ENCODE measurements at regions not wholly inside any gene's neighbourhood (a gene's known extent, or its start where the extent isn't known, plus 50 kb on each side); places are given as distances from the start of the nearest gene placed in this dataset.

DNA sequence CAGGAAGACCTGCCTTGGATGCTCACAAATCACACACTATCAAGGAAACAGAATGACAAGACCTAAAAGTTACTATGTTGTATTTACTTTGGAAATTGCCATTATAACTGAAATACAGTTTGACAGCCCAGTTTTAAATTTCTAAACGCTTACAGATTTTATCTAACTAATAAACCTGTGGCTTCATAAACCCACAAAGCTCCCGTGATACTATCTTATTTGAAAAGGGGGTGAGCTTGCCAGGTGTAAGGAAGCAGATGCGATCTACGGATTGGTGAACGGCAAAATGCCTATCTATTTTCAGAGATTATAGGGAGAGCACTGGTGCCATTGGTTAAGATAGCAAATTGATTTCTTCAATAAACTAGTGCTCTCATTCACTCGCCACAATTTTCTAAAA is 485.5 kb downstream of the BCAT1 start:
- H3K23ac ChIP-seq (ENCODE audit: low read depth, low read length) = no peak overlapping the region
- intact Hi-C loops (cut with micrococcal nuclease) (no loop called here), in situ Hi-C loops (cut with MboI; ENCODE audit: low sequenced_read_pairs) (no loop called here), dilution Hi-C loops (cut with HindIII; ENCODE audit: low sequenced_read_pairs, unreplicated experiment) (no loop called here)
- H4K20me1 ChIP-seq (ENCODE audit: insufficient read depth, low read length) = no peaks in the 10 kb centered on the region
- TF ChIP-seq BHLHE40 (IDR thresholded peaks at IDR 0.05; ENCODE audit: low read depth, low read length) = no peak
- no peak for TF ChIP-seq RFX5 (IDR thresholded peaks at IDR 0.05; ENCODE audit: low read depth, low read length)
- TF ChIP-seq MXI1 (IDR thresholded peaks at IDR 0.05; ENCODE audit: borderline replicate concordance, low read depth, low read length) = no peak
- no peak for TF ChIP-seq SMC3 (IDR thresholded peaks at IDR 0.05; ENCODE audit: low read depth, low read length)
- TF ChIP-seq CEBPB (IDR thresholded peaks at IDR 0.05; ENCODE audit: low read depth, low read length) = no peak
- no peak for TF ChIP-seq MAZ (IDR thresholded peaks at IDR 0.05; ENCODE audit: borderline replicate concordance, low read depth, low read length)
- TF ChIP-seq, protein P1, sequence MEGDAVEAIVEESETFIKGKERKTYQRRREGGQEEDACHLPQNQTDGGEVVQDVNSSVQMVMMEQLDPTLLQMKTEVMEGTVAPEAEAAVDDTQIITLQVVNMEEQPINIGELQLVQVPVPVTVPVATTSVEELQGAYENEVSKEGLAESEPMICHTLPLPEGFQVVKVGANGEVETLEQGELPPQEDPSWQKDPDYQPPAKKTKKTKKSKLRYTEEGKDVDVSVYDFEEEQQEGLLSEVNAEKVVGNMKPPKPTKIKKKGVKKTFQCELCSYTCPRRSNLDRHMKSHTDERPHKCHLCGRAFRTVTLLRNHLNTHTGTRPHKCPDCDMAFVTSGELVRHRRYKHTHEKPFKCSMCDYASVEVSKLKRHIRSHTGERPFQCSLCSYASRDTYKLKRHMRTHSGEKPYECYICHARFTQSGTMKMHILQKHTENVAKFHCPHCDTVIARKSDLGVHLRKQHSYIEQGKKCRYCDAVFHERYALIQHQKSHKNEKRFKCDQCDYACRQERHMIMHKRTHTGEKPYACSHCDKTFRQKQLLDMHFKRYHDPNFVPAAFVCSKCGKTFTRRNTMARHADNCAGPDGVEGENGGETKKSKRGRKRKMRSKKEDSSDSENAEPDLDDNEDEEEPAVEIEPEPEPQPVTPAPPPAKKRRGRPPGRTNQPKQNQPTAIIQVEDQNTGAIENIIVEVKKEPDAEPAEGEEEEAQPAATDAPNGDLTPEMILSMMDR (conservative IDR thresholded peaks at IDR 0.05; ENCODE audit: low read depth, low read length) = no peak
- TF ChIP-seq RAD21 (IDR thresholded peaks at IDR 0.05; ENCODE audit: low read length) = no peak
- no peak for TF ChIP-seq POLR2A (IDR thresholded peaks at IDR 0.05; ENCODE audit: low read depth, low read length)
- TF ChIP-seq FOS (IDR thresholded peaks at IDR 0.05; ENCODE audit: low read depth, low read length) = no peak
- TF ChIP-seq NFE2L2 (IDR thresholded peaks at IDR 0.05; ENCODE audit: low read depth, low read length) = no peak
- no peak for TF ChIP-seq RCOR1 (IDR thresholded peaks at IDR 0.05; ENCODE audit: insufficient replicate concordance, low read length)
- no peak for TF ChIP-seq CHD1 (IDR thresholded peaks at IDR 0.05; ENCODE audit: low read depth, low read length)
- no peak for TF ChIP-seq USF2 (IDR thresholded peaks at IDR 0.05; ENCODE audit: low read depth, low read length)
- TF ChIP-seq, protein P2, sequence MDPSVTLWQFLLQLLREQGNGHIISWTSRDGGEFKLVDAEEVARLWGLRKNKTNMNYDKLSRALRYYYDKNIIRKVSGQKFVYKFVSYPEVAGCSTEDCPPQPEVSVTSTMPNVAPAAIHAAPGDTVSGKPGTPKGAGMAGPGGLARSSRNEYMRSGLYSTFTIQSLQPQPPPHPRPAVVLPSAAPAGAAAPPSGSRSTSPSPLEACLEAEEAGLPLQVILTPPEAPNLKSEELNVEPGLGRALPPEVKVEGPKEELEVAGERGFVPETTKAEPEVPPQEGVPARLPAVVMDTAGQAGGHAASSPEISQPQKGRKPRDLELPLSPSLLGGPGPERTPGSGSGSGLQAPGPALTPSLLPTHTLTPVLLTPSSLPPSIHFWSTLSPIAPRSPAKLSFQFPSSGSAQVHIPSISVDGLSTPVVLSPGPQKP (IDR thresholded peaks at IDR 0.05; ENCODE audit: borderline replicate concordance, low read depth, low read length) = no peak
- no peak for TF ChIP-seq MAFK (IDR thresholded peaks at IDR 0.05; ENCODE audit: low read depth, low read length)
- no peak overlapping the region for H2BK20ac ChIP-seq (ENCODE audit: low read depth, low read length)
- no peak overlapping the region for H3K4ac ChIP-seq (ENCODE audit: low read depth, low read length)
- no peak overlapping the region for H3K4me2 ChIP-seq (ENCODE audit: low read depth, low read length)
- H2BK15ac ChIP-seq (ENCODE audit: low read depth, low read length) = no peak overlapping the region
- no peaks in the 10 kb centered on the region for H3K36me3 ChIP-seq (ENCODE audit: control insufficient read depth, insufficient read depth, low read length)
- H2AK9ac ChIP-seq (replicated peaks; ENCODE audit: low read depth, low read length, poor library complexity) = no peak overlapping the region
- H2BK120ac ChIP-seq (ENCODE audit: low read depth, low read length) = no peak overlapping the region
- ChIA-PET POLR2A (ENCODE audit: unreplicated experiment) (no interaction called here), CTCF (interaction anchor here (0.6 to 1.4 kb wide), 3 partner anchors 10 to 194 kb away, joined by 3 to 14 read pairs (median 4); no protein-coding TSS in a partner anchor)
- H3K4me1 ChIP-seq (ENCODE audit: control insufficient read depth, insufficient read depth, low read length) = no peaks in the 10 kb centered on the region
- no peak overlapping the region for H3K9ac ChIP-seq (ENCODE audit: low read depth, low read length)
- H3K4me3 ChIP-seq (ENCODE audit: insufficient read depth, low read depth, low read length) = no peak overlapping the region
- no peak for ATAC-seq (ENCODE audit: low read depth)
- H3K27ac ChIP-seq (ENCODE audit: insufficient read depth, low read length) = no peak overlapping the region
- H4K91ac ChIP-seq (ENCODE audit: insufficient read depth, low read depth, low read length) = no peak overlapping the region
- BruUV-seq (replicated peaks) = no TSS peak
- H3K9me1 ChIP-seq (ENCODE audit: insufficient read depth, low read length) = no peaks in the 10 kb centered on the region
- no peak overlapping the region for H4K5ac ChIP-seq (ENCODE audit: low read depth, low read length)
- no peaks in the 10 kb centered on the region for H3K9me3 ChIP-seq (ENCODE audit: control insufficient read depth, insufficient read depth, low read length)
- no peak overlapping the region for H3K56ac ChIP-seq (ENCODE audit: extremely low read depth, insufficient read depth, low read length)
- H4K8ac ChIP-seq (ENCODE audit: low read depth in 2 of 2, low read length in 2 of 2) = no peak overlapping the region
- no peak for DNase-seq
- H3K27me3 ChIP-seq (ENCODE audit: control insufficient read depth, insufficient read depth, low read length) = no peaks in the 10 kb centered on the region
- peaks cover 2 to 15% of the 10 kb centered on the region in 2 experiments; a peak in 3 of 4 replicates for H3K79me1 ChIP-seq (ENCODE audit: low read depth in 1 of 2, low read length in 2 of 2)
- WGBS, 2 experiments (ENCODE audit: extremely low coverage in 2 of 2, insufficient read length in 1 of 2) = 80% methylated on average over 1 of the region's 6 CpGs; no CpG with 5 or more reads in 1 of the 2 experiments
- H2AK5ac ChIP-seq (ENCODE audit: low read depth, low read length) = no peak overlapping the region
- H3K18ac ChIP-seq (ENCODE audit: low read depth, low read length) = no peak overlapping the region
- no peak overlapping the region for H2BK5ac ChIP-seq (ENCODE audit: low read depth, low read length, poor library complexity, severe bottlenecking)
- no peak overlapping the region for H2AFZ ChIP-seq (replicated peaks; ENCODE audit: low read length, poor library complexity)
- no peak overlapping the region for H3K14ac ChIP-seq (replicated peaks; ENCODE audit: low read depth, low read length)

Data from IMR-90 (cell line).